GM19238 (cell line): ENCODE measurements at regions not wholly inside any gene's neighbourhood (a gene's known extent, or its start where the extent isn't known, plus 50 kb on each side); places are given as distances from the start of the nearest gene placed in this dataset.

Experiments
- DNase-seq: peaks from one replicate; pipeline ENCODE4 v3.0.0; 2011; ENCODE audit warnings: low spot score; ENCODE audit not compliant: insufficient read length

- no peak for DNase-seq
Measured at GRCh38 chr12:74441872-74442271, 95.8 kb upstream of the ATXN7L3B start.

GRCh38 chr12:74446466-74446865, 91.2 kb upstream of the ATXN7L3B start:
- DNase-seq = no peak

GRCh38 chr12:74449872-74450271, 87.8 kb upstream of the ATXN7L3B start:
- DNase-seq = no peak

- no peak for DNase-seq
Measured at GRCh38 chr12:74454109-74454508, 83.5 kb upstream of the ATXN7L3B start.

- DNase-seq = no peak
Measured at GRCh38 chr12:74455429-74455828, 82.2 kb upstream of the ATXN7L3B start.

- no peak for DNase-seq
Measured at GRCh38 chr12:74456431-74456830, 81.2 kb upstream of the ATXN7L3B start.

GRCh38 chr12:74468401-74468800, 69.2 kb upstream of the ATXN7L3B start:
- no peak for DNase-seq

GRCh38 chr12:74476234-74476633, 61.4 kb upstream of the ATXN7L3B start:
- no peak for DNase-seq

GRCh38 chr12:74481078-74481477, 56.6 kb upstream of the ATXN7L3B start:
- no peak for DNase-seq

GRCh38 chr12:74482115-74482514, 55.5 kb upstream of the ATXN7L3B start:
- no peak for DNase-seq

- DNase-seq = no peak
Measured at GRCh38 chr12:74483057-74483456, 54.6 kb upstream of the ATXN7L3B start.
